ENCODE measurements at regions not wholly inside any gene's neighbourhood (a gene's known extent, or its start where the extent isn't known, plus 50 kb on each side); places are given as distances from the start of the nearest gene placed in this dataset.

DNA sequence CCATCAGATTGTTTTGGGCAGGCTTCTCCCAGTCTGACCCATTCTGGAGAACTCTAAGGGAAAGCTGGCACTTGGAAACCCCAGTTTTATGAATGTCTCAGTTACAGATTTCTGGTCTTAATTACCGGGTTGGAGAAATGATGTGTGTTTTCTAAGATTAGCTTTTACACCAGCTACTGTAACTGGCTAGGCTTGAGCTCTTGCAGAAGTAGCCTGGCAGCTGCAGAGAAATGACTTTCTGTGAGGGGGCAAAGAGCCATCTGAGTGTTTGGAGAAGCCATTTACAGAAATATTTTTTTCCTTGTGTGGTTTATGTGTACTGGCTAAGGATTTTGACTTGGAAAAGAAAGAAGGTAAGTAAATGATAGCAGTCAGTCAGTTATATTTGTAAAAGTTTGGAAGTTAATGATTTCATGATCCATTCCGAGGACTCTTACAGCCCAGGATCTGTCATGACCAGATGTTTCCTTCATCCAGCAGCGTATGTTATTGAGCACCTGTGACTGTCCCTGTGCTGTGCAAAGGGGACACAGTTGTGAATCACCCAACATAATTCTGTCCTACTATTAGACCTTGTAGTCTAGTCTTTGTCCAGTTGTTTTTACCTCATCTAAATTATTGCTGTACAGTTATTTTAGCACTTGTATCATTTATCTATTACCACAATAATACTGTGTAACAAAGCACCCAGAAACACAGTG, 53.7 kb upstream of the GDNF start:
- Mint-ChIP-seq H3K4me1 (no peaks in the 10 kb centered on the region), H3K9me3 (no peaks in the 10 kb centered on the region), H3K4me3 (no peak overlapping the region), H3K36me3 (ENCODE audit: low read depth) (no peaks in the 10 kb centered on the region), H3K27me3 (no peaks in the 10 kb centered on the region), H3K27ac (no peak overlapping the region)
- ATAC-seq = no peak
- no peak for DNase-seq

DNA sequence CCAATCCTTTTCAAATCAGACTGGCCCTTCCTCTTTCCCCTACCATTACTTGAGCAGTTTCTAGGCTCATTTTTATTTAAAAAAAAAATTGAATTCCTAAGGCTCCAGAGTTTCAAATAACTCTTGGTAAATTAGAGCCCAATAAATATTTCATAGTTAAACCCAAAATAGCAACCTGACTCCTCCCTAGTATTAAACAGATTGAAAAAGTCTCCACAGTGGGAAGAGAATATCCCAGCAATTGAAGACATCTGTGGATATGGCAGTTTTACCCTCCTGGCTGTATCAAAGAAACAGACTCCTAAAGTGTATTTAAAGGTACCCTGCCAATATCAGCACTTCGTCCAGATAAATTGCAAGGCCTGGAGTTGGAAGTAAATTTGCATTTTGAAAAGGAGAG, 52.7 kb upstream of the GDNF start:
- Mint-ChIP-seq H3K36me3 (ENCODE audit: low read depth) (no peaks in the 10 kb centered on the region), H3K9me3 (no peaks in the 10 kb centered on the region), H3K4me1 (no peaks in the 10 kb centered on the region), H3K27ac (no peak overlapping the region), H3K27me3 (no peaks in the 10 kb centered on the region), H3K4me3 (no peak overlapping the region)
- ATAC-seq (no peak), DNase-seq (no peak)

DNA sequence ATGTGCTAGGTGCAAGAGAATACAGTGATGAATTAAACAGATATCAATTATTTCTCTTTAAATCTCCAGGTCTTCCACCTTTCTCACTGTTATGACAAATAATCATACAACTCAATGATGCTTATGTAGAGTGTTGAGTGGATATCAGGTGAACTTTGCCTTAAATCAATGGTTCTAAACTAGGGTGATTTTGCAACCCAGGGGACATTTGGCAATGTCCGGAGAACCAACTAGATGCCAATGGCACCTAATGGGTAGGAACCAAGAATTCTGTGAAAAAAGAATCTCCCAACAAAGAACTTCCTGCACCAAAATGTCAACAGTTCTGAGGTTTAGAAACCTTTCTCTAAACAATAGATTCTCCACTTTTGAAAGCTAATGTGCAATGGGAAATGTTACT, 52.0 kb upstream of the GDNF start:
- no peaks in the 10 kb centered on the region for H3K27me3 Mint-ChIP-seq
- no peak overlapping the region for H3K4me3 Mint-ChIP-seq
- DNase-seq (no peak), ATAC-seq (no peak)
- no peak overlapping the region for H3K27ac Mint-ChIP-seq
- no peaks in the 10 kb centered on the region for H3K36me3 Mint-ChIP-seq (ENCODE audit: low read depth)
- no peaks in the 10 kb centered on the region for H3K4me1 Mint-ChIP-seq
- H3K9me3 Mint-ChIP-seq = no peaks in the 10 kb centered on the region

DNA sequence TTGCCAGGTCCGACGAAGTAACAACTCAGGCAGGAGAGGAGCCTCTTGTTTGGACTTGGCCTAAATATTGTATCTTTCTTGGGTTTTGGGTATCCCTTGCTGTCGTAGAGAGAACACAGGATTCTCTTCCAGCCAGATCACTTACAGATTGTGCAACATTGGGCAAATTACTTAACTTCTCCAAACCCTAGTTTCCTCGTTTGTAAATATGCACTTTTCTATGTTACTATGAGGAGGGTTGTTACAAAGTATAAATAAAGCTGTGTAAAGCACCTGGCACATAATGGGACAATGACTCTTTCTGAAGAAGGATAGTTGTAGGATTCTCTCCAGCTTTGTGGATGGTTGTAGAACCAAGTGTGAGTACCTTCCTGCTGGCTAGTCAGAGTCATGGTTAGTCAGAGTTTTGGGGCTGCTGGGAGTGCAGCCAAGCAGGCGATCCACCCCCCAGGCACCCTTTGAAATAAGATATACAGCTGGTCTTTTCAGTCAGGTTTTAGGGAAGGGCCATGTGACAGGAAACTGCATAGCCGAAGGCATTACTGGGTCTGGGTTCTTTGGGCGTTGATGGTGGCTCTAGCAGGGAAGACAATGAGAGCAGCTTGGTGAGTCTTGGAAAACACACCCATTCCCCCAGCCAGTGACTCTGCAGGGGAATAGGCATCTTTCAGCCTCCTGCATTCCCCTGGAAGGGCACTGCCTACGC, 49.9 kb upstream of the GDNF start:
- no peaks in the 10 kb centered on the region for H3K9me3 Mint-ChIP-seq
- peaks cover 2% of the 10 kb centered on the region for H3K27me3 Mint-ChIP-seq
- H3K27ac Mint-ChIP-seq = no peak overlapping the region
- ATAC-seq (no peak), DNase-seq (no peak)
- no peak overlapping the region for H3K4me3 Mint-ChIP-seq
- no peaks in the 10 kb centered on the region for H3K36me3 Mint-ChIP-seq (ENCODE audit: low read depth)
- no peaks in the 10 kb centered on the region for H3K4me1 Mint-ChIP-seq
